Retinal pigment epithelial cell (primary cell): ENCODE measurements at regions not wholly inside any gene's neighbourhood (a gene's known extent, or its start where the extent isn't known, plus 50 kb on each side); places are given as distances from the start of the nearest gene placed in this dataset.

Experiments
- DNase-seq: peaks from one replicate; pipeline ENCODE4 v3.0.0-alpha.2; 2010; ENCODE audit warnings: low read depth
- H3K4me3 ChIP-seq: 2 replicates; pipeline ENCODE4 v1.5.1; 2011; ENCODE audit warnings: mild to moderate bottlenecking, low read length, control low read depth, moderate library complexity
- CTCF ChIP-seq: conservative IDR thresholded peaks from 2 replicates; pipeline ENCODE4 v1.5.1; 2011; ENCODE audit warnings: low read depth, low read length, control low read depth, inconsistent platforms

GRCh38 chr4:41856797-41857196, 78.4 kb upstream of the TMEM33 start:
- H3K4me3 ChIP-seq, result no peak overlapping the region
- TF ChIP-seq CTCF, result no peak
- no peak for DNase-seq

- no peak overlapping the region for H3K4me3 ChIP-seq
- no peak for DNase-seq
- peak; percentile 50 for TF ChIP-seq CTCF
These were observed 81.3 kb upstream of the TMEM33 start for GRCh38 chr4:41853973-41854372.

- no peak for DNase-seq
- no peak overlapping the region for H3K4me3 ChIP-seq
- no peak for TF ChIP-seq CTCF
These were observed 83.0 kb upstream of the TMEM33 start for GRCh38 chr4:41852229-41852628.

- TF ChIP-seq CTCF, result no peak
- H3K4me3 ChIP-seq, result no peak overlapping the region
- DNase-seq, result no peak
These were observed 83.6 kb upstream of the TMEM33 start for GRCh38 chr4:41851621-41852020.

GRCh38 chr4:41844327-41844726, 90.9 kb upstream of the TMEM33 start:
- H3K4me3 ChIP-seq, result no peak overlapping the region
- DNase-seq, result no peak
- TF ChIP-seq CTCF, result no peak

GRCh38 chr4:41839916-41840854, 91.7 kb upstream of the PHOX2B start:
- no peak for TF ChIP-seq CTCF
- no peak overlapping the region for H3K4me3 ChIP-seq
- DNase-seq, result peak; percentile 11

- DNase-seq, result no peak
- H3K4me3 ChIP-seq, result no peak overlapping the region
- TF ChIP-seq CTCF, result no peak
These were observed 90.1 kb upstream of the PHOX2B start for GRCh38 chr4:41838590-41838989.
